ENCODE measurements at regions not wholly inside any gene's neighbourhood (a gene's known extent, or its start where the extent isn't known, plus 50 kb on each side); places are given as distances from the start of the nearest gene placed in this dataset.
"Not testable (repeated sequence)": the region's sequence is repeated elsewhere in the genome, so short reads cannot be mapped to it uniquely, and the experiment has no call there.

DNA sequence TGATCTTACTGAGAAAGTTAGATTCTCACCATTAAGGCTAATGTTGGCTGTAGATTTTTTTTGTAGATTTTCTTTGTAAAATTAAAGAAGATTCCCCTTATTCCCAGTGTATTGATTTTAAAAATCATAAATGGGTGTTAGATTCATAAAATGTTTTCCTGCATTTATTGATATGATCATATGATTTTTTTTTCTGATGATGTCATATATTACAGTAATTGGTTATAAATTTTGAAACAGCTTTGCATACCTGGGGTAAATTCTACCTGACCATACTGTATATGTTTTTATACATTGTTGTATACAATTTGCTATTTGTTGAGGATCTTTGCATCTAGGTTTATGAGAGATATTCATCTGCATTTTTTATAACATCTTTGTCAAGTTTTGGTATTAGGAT lies 880.3 kb upstream of the GRIA3 start:
- Histone ChIP-seq H3K9me3 (replicated peaks) (no peaks in the 10 kb centered on the region), H3K4me1 (no peaks in the 10 kb centered on the region), H3K4me3 (no peak overlapping the region), H3K36me3 (no peaks in the 10 kb centered on the region), H3K27ac (replicated peaks) (no peak overlapping the region), H3K27me3 (ENCODE audit: low read depth) (no peaks in the 10 kb centered on the region)
- no peak for TF ChIP-seq CTCF (IDR thresholded peaks at IDR 0.05; ENCODE audit: borderline replicate concordance)
- DNase-seq, result no peak
- intact Hi-C loops (cut with micrococcal nuclease), result no loop called here

GRCh38 chrX:122344816-122345215 lies 839.3 kb upstream of the GRIA3 start:
- intact Hi-C loops (cut with micrococcal nuclease), result no loop called here
- no peak for TF ChIP-seq CTCF (IDR thresholded peaks at IDR 0.05; ENCODE audit: borderline replicate concordance)
- H3K27ac ChIP-seq (replicated peaks), result no peak overlapping the region
- H3K9me3 ChIP-seq (replicated peaks), result no peaks in the 10 kb centered on the region
- no peak overlapping the region for H3K4me3 ChIP-seq
- no peaks in the 10 kb centered on the region for H3K27me3 ChIP-seq (ENCODE audit: low read depth)
- no peaks in the 10 kb centered on the region for H3K36me3 ChIP-seq
- H3K4me1 ChIP-seq, result no peaks in the 10 kb centered on the region
- DNase-seq, result no peak

DNA sequence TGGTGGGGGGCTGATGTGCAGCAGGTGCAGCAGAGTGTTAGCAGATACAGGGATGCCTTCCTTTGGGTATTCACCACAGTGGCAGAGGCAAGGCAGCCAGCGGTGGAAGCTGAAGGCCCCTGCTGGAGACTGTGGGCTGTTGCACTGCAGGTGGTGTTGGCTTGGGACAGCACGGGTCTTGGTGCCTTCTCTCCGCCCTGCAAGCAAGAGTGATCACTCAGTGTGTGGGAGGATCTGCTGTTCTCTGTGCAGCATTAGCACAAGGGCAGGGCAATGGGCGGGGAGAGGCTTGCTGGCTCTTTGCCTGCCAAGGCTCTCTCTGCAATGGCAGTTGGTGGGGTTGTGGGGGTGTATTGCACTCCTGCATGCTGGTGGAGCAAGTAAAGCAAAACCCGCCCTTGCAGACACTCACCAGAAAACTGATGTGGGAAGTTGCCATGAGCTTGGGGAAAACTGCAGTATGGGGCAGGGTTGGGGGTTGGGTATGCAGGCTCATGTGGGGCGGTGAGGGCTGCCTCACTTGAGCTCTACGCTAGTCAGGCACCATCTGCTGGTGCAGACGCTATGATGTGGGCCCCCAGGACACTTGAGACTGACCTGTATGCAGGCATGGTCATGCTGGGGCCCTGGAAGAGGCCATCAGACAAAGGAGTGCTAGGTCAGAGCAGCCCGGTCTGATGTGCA lies 820.8 kb upstream of the GRIA3 start:
- no peaks in the 10 kb centered on the region for H3K4me1 ChIP-seq
- H3K27ac ChIP-seq (replicated peaks), result no peak overlapping the region
- H3K36me3 ChIP-seq, result no peaks in the 10 kb centered on the region
- H3K27me3 ChIP-seq (ENCODE audit: low read depth), result no peaks in the 10 kb centered on the region
- H3K9me3 ChIP-seq (replicated peaks), result no peaks in the 10 kb centered on the region
- no peak for TF ChIP-seq CTCF (IDR thresholded peaks at IDR 0.05; ENCODE audit: borderline replicate concordance)
- no peak overlapping the region for H3K4me3 ChIP-seq
- intact Hi-C loops (cut with micrococcal nuclease), result no loop called here
- DNase-seq, result no peak

- H3K4me3 ChIP-seq; DNase-seq; intact Hi-C loops (cut with micrococcal nuclease); H3K36me3 ChIP-seq; H3K9me3 ChIP-seq (replicated peaks); H3K27ac ChIP-seq (replicated peaks); H3K27me3 ChIP-seq (ENCODE audit: low read depth); H3K4me1 ChIP-seq: not testable (repeated sequence)
These were observed 808.5 kb upstream of the GRIA3 start for GRCh38 chrX:122375533-122375932.

DNA sequence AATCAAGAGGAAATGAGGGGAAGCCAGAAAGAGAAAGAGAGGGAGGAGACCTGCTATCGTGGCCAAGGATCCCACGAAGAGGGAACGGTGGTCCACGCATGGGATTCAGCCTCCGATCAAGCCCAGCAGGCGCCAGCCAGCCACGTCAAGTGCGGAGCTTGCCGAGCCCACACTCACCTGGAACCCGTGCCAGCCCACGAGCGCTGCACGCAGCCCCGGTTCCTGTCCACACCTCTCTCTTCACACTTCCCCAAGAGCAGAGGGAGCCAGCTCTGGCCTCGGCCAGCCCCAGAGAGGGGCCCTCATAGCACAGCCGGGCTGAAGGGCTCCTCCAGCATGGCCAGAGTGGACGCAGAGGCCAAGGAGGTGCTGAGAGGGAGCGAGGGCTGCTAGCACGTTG lies 795.1 kb upstream of the GRIA3 start:
- H3K4me1 ChIP-seq, result no peaks in the 10 kb centered on the region
- no peak overlapping the region for H3K4me3 ChIP-seq
- H3K36me3 ChIP-seq, result no peaks in the 10 kb centered on the region
- DNase-seq, result no peak
- no peak overlapping the region for H3K27ac ChIP-seq (replicated peaks)
- no peak for TF ChIP-seq CTCF (IDR thresholded peaks at IDR 0.05; ENCODE audit: borderline replicate concordance)
- peaks cover 7% of the 10 kb centered on the region for H3K9me3 ChIP-seq (replicated peaks)
- no peaks in the 10 kb centered on the region for H3K27me3 ChIP-seq (ENCODE audit: low read depth)
- intact Hi-C loops (cut with micrococcal nuclease), result no loop called here

DNA sequence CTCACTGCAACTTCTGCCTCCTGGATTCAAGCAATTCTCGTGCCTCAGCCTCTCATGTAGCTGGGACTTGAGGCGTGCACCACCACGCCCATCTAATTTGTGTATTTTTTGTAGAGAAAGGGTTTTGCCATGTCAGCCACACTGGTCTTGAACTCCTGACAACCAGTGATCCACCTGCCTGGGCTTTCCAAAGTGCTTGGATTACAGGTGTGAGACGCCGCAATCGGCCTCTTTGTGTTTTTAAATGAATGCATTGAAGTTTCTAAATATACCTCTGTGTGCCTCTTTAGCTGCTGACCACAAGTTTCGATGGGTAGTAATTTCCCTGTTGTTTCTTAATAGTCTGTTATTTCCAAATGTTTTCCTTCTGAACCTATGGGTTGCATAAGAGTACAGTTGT lies 765.3 kb upstream of the GRIA3 start:
- intact Hi-C loops (cut with micrococcal nuclease), result no loop called here
- Histone ChIP-seq H3K27me3 (ENCODE audit: low read depth) (no peaks in the 10 kb centered on the region), H3K27ac (replicated peaks) (no peak overlapping the region), H3K36me3 (no peaks in the 10 kb centered on the region), H3K9me3 (replicated peaks) (no peaks in the 10 kb centered on the region), H3K4me1 (no peaks in the 10 kb centered on the region), H3K4me3 (no peak overlapping the region)
- no peak for TF ChIP-seq CTCF (IDR thresholded peaks at IDR 0.05; ENCODE audit: borderline replicate concordance)
- no peak for DNase-seq

All from left ventricle myocardium inferior (tissue), 1 donor.